Stimulated activated CD4-positive, alpha-beta T cell treated with anti-CD3 and anti-CD28 coated beads, Interleukin-2, amount 100 ng/mL, for 48 hours (primary cell): ENCODE measurements at regions not wholly inside any gene's neighbourhood (a gene's known extent, or its start where the extent isn't known, plus 50 kb on each side); places are given as distances from the start of the nearest gene placed in this dataset.

Experiments used
- DNase-seq, 2 donors: peaks; one replicate each; pipeline ENCODE4 v3.0.0-alpha.2; 2020

- DNase-seq = no peak
Observed at GRCh38 chr15:96264801-96265515, 65.5 kb upstream of the NR2F2 start.

DNA sequence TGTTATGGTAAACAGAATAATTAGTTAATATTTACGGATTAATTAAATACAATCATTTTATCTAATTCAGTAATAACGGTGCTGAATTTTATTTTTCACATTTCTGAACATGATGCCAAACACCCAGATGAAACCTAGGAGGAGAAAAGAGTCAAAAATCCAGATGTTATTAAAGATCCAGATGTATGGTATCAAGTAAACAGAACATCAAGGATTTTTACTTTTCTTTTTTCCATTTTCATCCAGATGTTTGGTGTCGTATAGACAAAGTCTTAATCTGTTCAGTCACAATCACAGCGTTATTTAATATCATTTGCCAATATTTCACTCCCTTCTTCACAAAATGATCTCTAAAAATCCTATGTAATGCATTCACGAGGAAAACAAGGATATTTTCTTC, 64.0 kb upstream of the NR2F2 start:
- DNase-seq = no peak

DNA sequence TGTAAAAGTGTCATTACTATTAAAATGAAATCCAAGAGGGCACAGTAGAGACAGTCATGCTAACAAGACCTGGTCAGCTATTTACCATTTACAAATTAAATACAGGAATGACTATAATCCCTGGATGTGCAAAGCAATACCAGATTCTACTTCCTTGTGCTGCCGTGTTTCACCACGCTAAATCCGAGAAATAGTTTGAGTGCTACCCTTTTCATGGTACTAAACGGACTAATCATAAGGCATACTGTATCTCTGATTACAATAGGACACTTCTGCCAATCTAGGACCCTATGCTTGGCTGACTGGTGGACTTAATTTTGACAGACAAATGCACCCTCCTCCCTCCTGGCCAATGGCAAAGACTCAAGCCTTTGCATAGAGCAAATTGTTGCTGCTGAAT, 63.0 kb upstream of the NR2F2 start:
- DNase-seq = no peak

GRCh38 chr15:96268442-96269204, 61.9 kb upstream of the NR2F2 start:
- no peak for DNase-seq

- DNase-seq = no peak
Observed at GRCh38 chr15:96270581-96271172, 59.8 kb upstream of the NR2F2 start.

- DNase-seq = no peak
Observed at GRCh38 chr15:96272427-96272826, 58.1 kb upstream of the NR2F2 start.

GRCh38 chr15:96273317-96274086, 57.0 kb upstream of the NR2F2 start:
- peak in 1 of 2 donors; percentile 3 for DNase-seq

- DNase-seq = no peak
Observed at GRCh38 chr15:96274087-96274440, 56.4 kb upstream of the NR2F2 start.

GRCh38 chr15:96274698-96275097, 55.8 kb upstream of the NR2F2 start:
- no peak for DNase-seq

DNA sequence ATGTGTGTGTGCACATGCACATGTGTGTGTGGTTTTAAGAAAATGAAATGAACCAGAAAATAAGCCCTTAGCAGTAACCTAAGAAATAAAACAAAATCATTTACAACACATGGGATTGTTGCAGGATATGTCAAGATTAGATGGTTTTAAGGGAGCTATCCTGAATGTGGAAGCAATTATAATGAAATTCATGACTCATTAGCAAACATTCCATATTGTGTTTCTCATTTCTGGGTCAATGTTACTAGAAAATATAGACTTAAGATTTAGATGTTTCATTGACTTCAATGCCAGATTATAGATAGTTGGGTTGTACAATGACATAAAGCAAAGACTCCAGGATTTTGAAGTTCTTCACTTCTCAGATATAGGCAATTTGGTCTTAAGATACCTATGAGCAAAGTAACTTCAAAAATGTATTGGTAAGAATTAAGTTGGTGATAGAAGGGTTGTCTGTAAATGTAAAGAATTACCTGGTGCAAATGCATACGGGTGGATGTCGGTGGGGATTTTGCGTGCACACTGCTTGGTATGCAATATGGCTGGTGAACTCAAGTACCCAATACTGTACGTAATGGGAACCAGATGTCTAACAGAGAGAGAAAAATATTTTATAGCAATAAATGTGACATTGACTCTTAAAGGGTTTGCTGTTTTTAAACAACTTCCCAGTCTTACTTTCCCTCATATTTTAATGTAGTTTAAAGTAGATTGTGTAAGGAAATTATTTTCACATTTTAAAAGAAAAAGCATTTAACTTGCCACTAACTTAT, 53.9 kb upstream of the NR2F2 start:
- no peak for DNase-seq
